Breast epithelium (tissue), 4 donors: ENCODE measurements at regions not wholly inside any gene's neighbourhood (a gene's known extent, or its start where the extent isn't known, plus 50 kb on each side); places are given as distances from the start of the nearest gene placed in this dataset.

Source experiments
- DNase-seq, 2 donors: peaks; one replicate each; pipeline ENCODE4 v3.0.0-alpha.2; 2019; ENCODE audit warnings: low spot score in 2 of 2
- H3K27ac ChIP-seq, 2 donors: fragments of 200-600 bp; sonication (generic) in 1 of 2; one replicate each; pipeline ENCODE4 v1.5.1; 2016 to 2019; ENCODE audit warnings: mild to moderate bottlenecking in 1 of 2
- H3K27me3 ChIP-seq, 2 donors: fragments of 200-600 bp; sonication (generic) in 1 of 2; one replicate each; pipeline versions ENCODE4 v1.5.1 to v1.6.0; 2017 to 2019; ENCODE audit warnings: control low read depth in 1 of 2, mild to moderate bottlenecking in 1 of 2
- H3K36me3 ChIP-seq: fragments of 200-600 bp; one replicate; pipeline ENCODE4 v1.5.1; 2019
- H3K4me1 ChIP-seq, 2 donors: fragments of 200-600 bp; sonication (generic); one replicate each; pipeline ENCODE4 v1.5.1; 2016 to 2019; ENCODE audit warnings: control low read depth in 1 of 2
- H3K4me3 ChIP-seq, 3 donors: fragments of 200-600 bp; sonication (generic); 1 replicate in 2 of 3; 2 replicates in 1 of 3; pipeline ENCODE4 v1.5.1; 2016 to 2019; ENCODE audit warnings: mild to moderate bottlenecking in 3 of 3, moderate library complexity in 2 of 3
- H3K9me3 ChIP-seq, 2 donors: fragments of 200-600 bp; sonication (generic) in 1 of 2; one replicate each; pipeline ENCODE4 v1.5.1; 2016 to 2019; ENCODE audit warnings: control low read depth in 1 of 2
- CTCF ChIP-seq, 3 donors: fragments of 450-650 bp; IDR thresholded peaks; one replicate each; pipeline ENCODE4 v1.5.1; 2016 to 2017; ENCODE audit warnings: antibody characterized with exemption in 3 of 3, mild to moderate bottlenecking in 3 of 3, moderate library complexity in 3 of 3
- POLR2A ChIP-seq: fragments of 450-650 bp; IDR thresholded peaks from one replicate; pipeline ENCODE4 v1.6.1; 2016; ENCODE audit warnings: antibody characterized with exemption, mild to moderate bottlenecking, moderate library complexity
- POLR2AphosphoS5 ChIP-seq, 3 donors: sonication (generic); formaldehyde crosslinking; IDR thresholded peaks; one replicate each; pipeline ENCODE4 v1.6.1; 2017; ENCODE audit warnings: antibody characterized with exemption in 3 of 3
- intact Hi-C: fragments of 100-400 bp; cut with DNase I; formaldehyde crosslinking; loops from one replicate; pipeline ENCODE4 v1.15.1; 2023; ENCODE audit warnings: low total_unique reads

GRCh38 chr12:85672436-85672835 is 163.8 kb downstream of the RASSF9 start:
- Histone ChIP-seq H3K9me3 (no peaks in the 10 kb centered on the region), H3K36me3 (no peaks in the 10 kb centered on the region), H3K27me3 (no peaks in the 10 kb centered on the region), H3K27ac (no peak overlapping the region), H3K4me3 (no peak overlapping the region), H3K4me1 (no peaks in the 10 kb centered on the region)
- intact Hi-C loops, result no loop called here
- DNase-seq, result no peak
- TF ChIP-seq POLR2A, result no peak
- TF ChIP-seq CTCF (IDR thresholded peaks at IDR 0.05), result no peak
- TF ChIP-seq POLR2AphosphoS5 (IDR thresholded peaks at IDR 0.05), result no peak

DNA sequence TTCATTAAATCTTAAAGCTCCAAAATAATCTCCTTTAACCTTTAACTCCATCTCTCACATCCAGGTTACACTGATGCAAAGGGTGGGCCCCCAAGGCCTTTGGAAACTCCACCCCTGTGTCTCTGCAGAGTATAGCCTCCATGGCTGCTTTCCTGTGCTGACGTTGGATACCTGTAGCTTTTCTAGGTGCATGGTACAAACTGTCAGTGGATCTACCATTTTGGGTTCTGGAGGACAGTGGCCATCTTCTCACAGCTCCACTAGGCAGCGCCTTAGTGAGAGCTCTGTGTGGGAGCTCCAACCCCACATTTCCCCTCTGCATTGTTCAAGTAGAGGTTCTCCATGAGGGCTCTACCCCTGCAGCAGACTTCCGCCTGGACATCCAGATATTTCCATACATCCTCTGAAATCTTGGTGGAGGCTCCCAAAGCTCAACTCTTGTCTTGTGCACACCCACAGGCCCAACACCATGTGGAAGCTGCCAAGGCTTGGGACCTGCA is 162.2 kb downstream of the RASSF9 start:
- intact Hi-C loops, result no loop called here
- Histone ChIP-seq H3K9me3 (no peaks in the 10 kb centered on the region), H3K4me1 (no peaks in the 10 kb centered on the region), H3K4me3 (no peak overlapping the region), H3K27me3 (no peaks in the 10 kb centered on the region), H3K36me3 (no peaks in the 10 kb centered on the region), H3K27ac (no peak overlapping the region)
- no peak for TF ChIP-seq POLR2AphosphoS5 (IDR thresholded peaks at IDR 0.05)
- TF ChIP-seq POLR2A, result no peak
- TF ChIP-seq CTCF (IDR thresholded peaks at IDR 0.05), result no peak
- DNase-seq, result no peak

DNA sequence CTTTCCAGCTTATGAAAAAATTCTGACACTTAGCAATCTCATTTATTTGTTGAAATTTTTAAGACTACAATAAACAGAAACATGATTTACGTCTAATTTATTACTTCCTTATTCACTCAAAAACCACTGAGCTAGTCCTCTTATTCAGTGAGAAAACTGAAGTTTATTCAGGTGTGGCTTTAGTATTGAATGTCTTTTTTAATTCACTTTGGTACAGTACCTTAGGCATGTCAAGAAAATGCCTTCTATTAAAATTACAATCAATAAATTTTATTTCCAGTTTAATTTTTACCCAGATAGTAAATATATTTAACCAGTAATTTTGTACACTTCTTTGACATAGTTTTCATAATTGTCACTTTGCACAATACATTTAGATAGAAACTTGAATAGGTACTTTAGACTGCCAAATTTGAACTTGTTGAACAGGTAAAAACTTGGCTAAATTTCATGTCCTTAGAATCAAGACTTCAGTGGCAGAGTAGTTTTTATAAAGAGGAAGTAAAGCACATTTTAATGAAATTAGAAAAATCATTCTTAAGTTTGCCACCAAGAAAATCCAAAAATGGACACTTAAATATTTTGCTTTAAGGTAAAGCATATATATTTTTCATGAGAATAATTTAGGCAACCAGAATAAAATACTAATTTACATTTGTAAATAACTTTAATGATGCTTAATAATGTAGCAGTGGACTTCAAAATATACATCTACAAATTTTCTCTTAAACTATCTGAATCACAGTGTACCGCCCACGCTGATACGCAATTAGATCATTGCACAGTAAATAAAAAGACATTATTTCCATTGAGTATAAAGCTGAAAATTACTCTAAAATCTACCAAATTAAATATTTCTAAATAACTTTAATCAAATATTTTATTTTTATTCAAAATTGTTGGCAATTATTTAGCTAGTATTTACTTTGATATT is 159.1 kb downstream of the RASSF9 start:
- no peaks in the 10 kb centered on the region for H3K27me3 ChIP-seq
- DNase-seq, result no peak
- TF ChIP-seq POLR2AphosphoS5 (IDR thresholded peaks at IDR 0.05) (no peak), POLR2A (no peak)
- H3K36me3 ChIP-seq, result no peaks in the 10 kb centered on the region
- no peak overlapping the region for H3K27ac ChIP-seq
- H3K4me1 ChIP-seq, result no peaks in the 10 kb centered on the region
- peaks cover 7 to 18% of the 10 kb centered on the region in 2 donors for H3K9me3 ChIP-seq
- intact Hi-C loops, result no loop called here
- H3K4me3 ChIP-seq, result no peak overlapping the region

GRCh38 chr12:85679296-85679695 is 156.9 kb downstream of the RASSF9 start:
- Histone ChIP-seq H3K4me1 (no peaks in the 10 kb centered on the region), H3K27ac (no peak overlapping the region), H3K4me3 (no peak overlapping the region), H3K36me3 (no peaks in the 10 kb centered on the region), H3K9me3 (peaks cover 7 to 18% of the 10 kb centered on the region in 2 donors), H3K27me3 (no peaks in the 10 kb centered on the region)
- no peak for DNase-seq
- intact Hi-C loops, result no loop called here
- TF ChIP-seq POLR2AphosphoS5 (IDR thresholded peaks at IDR 0.05), result no peak

GRCh38 chr12:85680881-85681280 is 155.3 kb downstream of the RASSF9 start:
- no peaks in the 10 kb centered on the region for H3K4me1 ChIP-seq
- no peak for DNase-seq
- H3K36me3 ChIP-seq, result no peaks in the 10 kb centered on the region
- peaks cover 7 to 18% of the 10 kb centered on the region in 2 donors for H3K9me3 ChIP-seq
- no peak for TF ChIP-seq CTCF (IDR thresholded peaks at IDR 0.05)
- no peak for TF ChIP-seq POLR2A
- no peak for TF ChIP-seq POLR2AphosphoS5 (IDR thresholded peaks at IDR 0.05)
- intact Hi-C loops, result no loop called here
- H3K27ac ChIP-seq, result no peak overlapping the region
- H3K27me3 ChIP-seq, result no peaks in the 10 kb centered on the region
- H3K4me3 ChIP-seq, result no peak overlapping the region

GRCh38 chr12:85681333-85681732 is 154.9 kb downstream of the RASSF9 start:
- no peak for TF ChIP-seq POLR2A
- TF ChIP-seq POLR2AphosphoS5 (IDR thresholded peaks at IDR 0.05), result no peak
- no peak for TF ChIP-seq CTCF (IDR thresholded peaks at IDR 0.05)
- H3K27me3 ChIP-seq, result no peaks in the 10 kb centered on the region
- intact Hi-C loops, result no loop called here

More at GRCh38 chr12:85681333-85681732, 154.9 kb downstream of the RASSF9 start:
- no peak overlapping the region for H3K4me3 ChIP-seq
- H3K27ac ChIP-seq, result no peak overlapping the region
- DNase-seq, result no peak
- no peaks in the 10 kb centered on the region for H3K4me1 ChIP-seq
- no peaks in the 10 kb centered on the region for H3K36me3 ChIP-seq
- peaks cover 7 to 18% of the 10 kb centered on the region in 2 donors for H3K9me3 ChIP-seq
